ENCODE measurements at regions not wholly inside any gene's neighbourhood (a gene's known extent, or its start where the extent isn't known, plus 50 kb on each side); places are given as distances from the start of the nearest gene placed in this dataset.

DNA sequence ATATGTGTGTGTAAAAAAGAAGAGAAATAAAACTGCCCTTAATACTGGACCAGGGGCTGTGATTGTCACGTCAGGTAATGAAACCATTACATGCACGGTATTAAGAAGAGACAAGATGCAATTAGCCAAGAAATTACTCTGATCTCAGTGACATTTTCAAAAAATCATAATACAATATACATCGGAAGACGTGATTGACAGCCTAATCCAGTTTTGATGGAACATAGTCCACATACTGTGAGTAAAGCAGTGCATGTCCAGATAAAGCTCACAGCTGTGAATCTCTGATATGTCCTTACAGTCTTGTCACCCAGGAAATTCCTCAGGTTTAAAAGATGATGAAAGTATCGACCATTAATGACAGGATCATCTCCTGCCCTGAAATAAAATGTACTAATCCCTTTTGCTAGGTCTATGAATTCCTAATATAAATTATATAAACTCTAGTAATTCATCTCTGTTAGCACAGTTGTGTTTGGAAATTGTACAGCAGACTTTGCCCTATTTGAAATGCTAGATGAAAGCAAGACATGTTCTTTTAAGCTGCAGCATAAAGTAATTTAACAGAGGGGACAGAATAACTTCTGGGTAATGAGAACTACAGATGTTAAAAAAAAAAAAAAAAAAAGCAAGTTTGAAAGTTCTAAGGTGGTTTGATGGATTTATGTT, 119.5 kb upstream of the TMCO5A start:
- TF ChIP-seq Cebpa-rat (IDR thresholded peaks at IDR 0.05), result no peak
- no peaks in the 10 kb centered on the region for H3K27me3 ChIP-seq
- no peak overlapping the region for H3K4me2 ChIP-seq
- no peaks in the 10 kb centered on the region for H4K20me1 ChIP-seq
- H3K9ac ChIP-seq, result no peak overlapping the region
- H3K27ac ChIP-seq, result no peak overlapping the region
- H3K4me3 ChIP-seq, result no peak overlapping the region
- H3K9me3 ChIP-seq, result no peaks in the 10 kb centered on the region
- no peaks in the 10 kb centered on the region for H3K36me3 ChIP-seq
- peaks cover 10% of the 10 kb centered on the region for H3K4me1 ChIP-seq

DNA sequence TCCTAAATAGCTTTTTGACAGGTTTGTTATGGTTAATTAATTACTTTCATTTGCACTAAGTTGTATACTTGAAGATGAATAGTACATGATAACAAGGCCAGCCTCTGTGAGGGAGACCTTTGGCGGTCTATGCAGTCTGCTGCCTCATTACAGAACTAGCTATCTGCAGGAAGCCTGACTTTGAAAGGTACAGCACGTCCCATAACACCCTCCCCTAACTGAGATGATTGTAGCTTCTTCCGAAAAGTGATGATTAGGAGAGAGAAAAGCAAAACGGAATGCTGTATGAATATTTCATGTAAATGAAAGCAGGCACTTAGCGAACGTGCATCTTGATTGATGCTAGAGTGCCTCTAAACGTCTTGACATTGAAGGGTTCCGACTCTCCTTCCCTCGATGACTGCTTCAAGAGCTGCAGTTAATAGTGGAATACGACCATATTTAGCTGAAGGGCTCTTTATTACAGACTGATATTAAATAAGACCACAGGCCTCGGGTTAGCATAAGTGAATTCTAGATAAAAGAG, 116.2 kb upstream of the TMCO5A start:
- Histone ChIP-seq H3K4me1 (no peaks in the 10 kb centered on the region), H3K27me3 (no peaks in the 10 kb centered on the region), H3K9me3 (no peaks in the 10 kb centered on the region), H3K9ac (no peak overlapping the region), H3K36me3 (no peaks in the 10 kb centered on the region), H3K27ac (no peak overlapping the region), H4K20me1 (no peaks in the 10 kb centered on the region), H3K4me3 (no peak overlapping the region), H3K4me2 (no peak overlapping the region)
- no peak for TF ChIP-seq Cebpa-rat (IDR thresholded peaks at IDR 0.05)

DNA sequence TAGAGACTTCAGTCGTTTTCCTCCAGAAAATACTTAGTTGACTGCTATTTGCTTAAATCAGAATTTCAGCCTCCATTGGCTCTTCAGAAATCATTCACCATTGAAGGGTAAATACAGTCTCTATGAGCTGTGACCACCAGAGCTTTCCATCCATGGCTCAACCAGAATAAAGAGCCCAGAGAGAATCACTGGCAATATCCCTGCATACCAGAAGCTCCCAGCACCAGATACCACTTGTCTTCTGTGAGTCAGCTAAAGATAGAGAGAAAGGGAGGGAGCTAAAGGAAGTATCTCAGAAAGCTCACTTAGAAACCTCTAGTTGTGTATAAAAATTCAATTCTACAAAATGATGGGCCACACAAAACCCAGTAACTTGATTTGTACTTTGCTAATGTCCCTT, 115.2 kb upstream of the TMCO5A start:
- Histone ChIP-seq H3K36me3 (no peaks in the 10 kb centered on the region), H3K27ac (no peak overlapping the region), H3K4me3 (no peak overlapping the region), H4K20me1 (no peaks in the 10 kb centered on the region), H3K4me2 (no peak overlapping the region), H3K4me1 (no peaks in the 10 kb centered on the region), H3K9me3 (no peaks in the 10 kb centered on the region), H3K9ac (no peak overlapping the region), H3K27me3 (no peaks in the 10 kb centered on the region)
- TF ChIP-seq Cebpa-rat (IDR thresholded peaks at IDR 0.05), result no peak

DNA sequence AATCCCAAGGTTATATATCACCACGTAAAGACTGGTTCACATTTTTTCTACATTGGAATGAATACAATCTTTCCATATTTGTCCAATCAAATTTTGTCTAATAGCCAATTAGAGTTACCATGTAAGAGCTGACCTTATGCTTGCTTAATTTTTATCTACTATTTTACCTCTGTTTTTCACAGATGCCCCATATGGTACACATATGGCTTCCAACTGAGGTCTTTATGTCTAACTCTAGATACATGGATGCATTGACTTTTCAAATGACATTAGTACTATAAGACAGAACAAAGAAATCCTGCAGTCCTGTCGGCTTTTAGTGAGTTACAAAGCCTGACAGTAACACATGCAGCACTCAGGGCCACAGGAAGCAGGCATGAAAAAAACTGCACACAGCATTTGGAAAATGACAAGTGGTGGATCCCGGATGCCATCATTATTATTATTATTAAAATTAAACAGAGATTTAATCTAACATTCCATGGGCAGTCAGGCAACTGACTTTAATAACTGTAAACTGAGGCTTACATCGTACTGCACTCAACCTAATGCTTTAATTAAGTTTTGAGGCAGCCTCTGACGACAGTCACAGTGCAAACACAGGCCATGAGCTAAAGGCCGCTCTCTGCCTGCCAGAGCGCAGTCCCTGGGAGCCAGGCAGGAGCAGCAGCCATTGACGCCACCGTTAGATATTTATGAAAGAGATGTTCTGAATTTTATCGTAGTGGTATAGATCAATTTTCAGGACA, 113.9 kb upstream of the TMCO5A start:
- no peak overlapping the region for H3K9ac ChIP-seq
- H3K36me3 ChIP-seq, result no peaks in the 10 kb centered on the region
- H3K4me1 ChIP-seq, result no peaks in the 10 kb centered on the region
- no peak overlapping the region for H3K4me3 ChIP-seq
- no peak overlapping the region for H3K4me2 ChIP-seq
- H4K20me1 ChIP-seq, result no peaks in the 10 kb centered on the region
- H3K27me3 ChIP-seq, result no peaks in the 10 kb centered on the region
- H3K27ac ChIP-seq, result no peak overlapping the region
- no peaks in the 10 kb centered on the region for H3K9me3 ChIP-seq
- no peak for TF ChIP-seq Cebpa-rat (IDR thresholded peaks at IDR 0.05)

DNA sequence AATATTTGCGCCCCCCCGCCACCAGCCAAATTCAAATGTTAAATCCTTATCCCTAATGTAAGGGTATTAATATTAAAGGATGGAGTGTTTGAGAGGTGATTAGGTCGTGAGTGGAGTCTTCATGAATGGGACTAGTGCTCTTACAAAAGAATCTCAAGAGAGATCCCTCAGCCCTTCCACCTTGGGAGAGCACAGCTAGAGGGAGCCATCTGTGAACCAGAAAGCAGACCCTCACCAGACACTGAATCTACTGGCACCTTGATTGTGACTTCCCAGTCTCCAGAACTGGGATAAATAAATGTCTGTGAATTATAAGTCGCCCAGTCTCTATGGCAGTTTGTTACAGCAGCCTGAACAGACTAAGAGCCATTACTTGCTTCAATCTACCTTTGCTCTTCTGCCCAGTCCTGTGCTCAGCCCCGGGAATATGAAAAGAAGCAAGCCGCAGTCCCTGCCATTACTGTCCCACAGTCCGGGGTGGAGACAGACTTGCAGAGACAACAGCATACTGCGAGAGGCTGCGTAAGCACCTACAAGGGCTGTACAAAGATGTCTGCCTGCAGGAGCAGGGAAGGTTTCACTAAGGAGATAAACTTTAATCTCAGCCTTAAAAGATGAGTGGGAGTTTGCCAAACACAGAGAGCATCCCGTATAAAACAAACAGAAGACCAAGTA, 110.7 kb upstream of the TMCO5A start:
- Histone ChIP-seq H3K27me3 (no peaks in the 10 kb centered on the region), H3K9me3 (no peaks in the 10 kb centered on the region), H3K4me3 (no peak overlapping the region)

DNA sequence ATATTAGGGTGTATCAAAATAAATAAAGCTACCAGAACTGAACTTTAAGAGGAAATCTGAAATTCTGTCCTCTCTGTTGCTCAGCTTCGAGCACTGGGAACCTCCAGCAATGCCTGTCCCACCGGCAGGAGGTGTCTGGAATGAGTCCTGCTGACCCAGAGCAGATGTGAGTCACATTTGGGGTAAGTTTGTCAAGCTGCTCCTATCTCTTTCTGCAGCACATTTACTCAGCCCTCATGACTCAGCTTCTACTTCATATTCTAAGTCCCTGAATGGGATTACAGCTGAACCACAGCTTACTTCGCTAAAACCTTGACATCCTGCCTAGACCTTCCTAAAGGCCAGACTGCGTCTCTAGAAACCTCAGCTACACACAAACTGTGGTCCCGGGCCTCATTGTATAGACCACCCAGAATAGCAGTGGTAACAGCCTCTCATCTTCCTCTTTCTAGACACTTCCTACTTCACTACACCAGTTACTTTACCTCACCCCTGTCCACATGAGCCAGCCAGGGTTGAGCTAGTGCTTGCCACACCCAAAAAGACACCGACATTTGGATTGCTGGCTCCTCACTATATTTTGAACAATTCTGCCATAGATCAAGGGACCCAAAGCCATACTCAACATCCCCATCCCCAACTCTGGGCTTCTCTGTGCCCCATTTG, 109.6 kb upstream of the TMCO5A start:
- no peak for TF ChIP-seq Cebpa-rat (IDR thresholded peaks at IDR 0.05)
- Histone ChIP-seq H3K4me3 (no peak overlapping the region), H3K36me3 (no peaks in the 10 kb centered on the region), H3K9me3 (no peaks in the 10 kb centered on the region), H3K27me3 (no peaks in the 10 kb centered on the region), H3K9ac (no peak overlapping the region), H3K27ac (no peak overlapping the region), H3K4me2 (no peak overlapping the region), H3K4me1 (no peaks in the 10 kb centered on the region), H4K20me1 (no peaks in the 10 kb centered on the region)

More for the DNA sequence above, 110.7 kb upstream of the TMCO5A start:
- no peak for TF ChIP-seq Cebpa-rat (IDR thresholded peaks at IDR 0.05)
- Histone ChIP-seq H3K27ac (no peak overlapping the region), H3K4me1 (no peaks in the 10 kb centered on the region), H4K20me1 (no peaks in the 10 kb centered on the region), H3K36me3 (no peaks in the 10 kb centered on the region), H3K9ac (no peak overlapping the region), H3K4me2 (no peak overlapping the region)

DNA sequence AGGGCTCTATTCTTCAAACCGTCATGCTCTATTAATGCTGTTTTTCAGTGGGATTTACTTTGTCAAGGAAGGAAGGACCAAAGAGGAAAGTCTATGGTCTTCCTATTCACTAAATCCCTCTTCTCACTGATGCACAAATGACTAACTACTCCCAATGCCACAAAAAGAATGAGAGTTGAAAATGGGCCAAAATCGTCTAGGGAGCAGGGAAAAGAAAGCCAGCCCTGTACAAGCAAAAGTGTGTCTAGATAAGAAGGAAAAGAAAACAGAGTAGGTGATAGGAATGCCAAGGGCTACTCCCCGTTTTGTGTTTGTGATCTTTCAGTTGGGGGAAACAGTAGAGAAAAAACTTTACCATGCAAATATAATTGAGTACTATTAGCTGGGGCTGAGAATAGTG, 97.2 kb upstream of the TMCO5A start:
- Histone ChIP-seq H3K27ac (no peak overlapping the region), H3K4me2 (no peak overlapping the region), H3K9ac (no peak overlapping the region), H3K36me3 (no peaks in the 10 kb centered on the region), H3K27me3 (no peaks in the 10 kb centered on the region), H3K4me3 (no peak overlapping the region), H3K9me3 (0 out of 2 replicates have a peak, but pooled peaks cover 5% of the 10 kb centered on the region), H3K4me1 (no peaks in the 10 kb centered on the region), H4K20me1 (no peaks in the 10 kb centered on the region)
- TF ChIP-seq Cebpa-rat (IDR thresholded peaks at IDR 0.05), result no peak

DNA sequence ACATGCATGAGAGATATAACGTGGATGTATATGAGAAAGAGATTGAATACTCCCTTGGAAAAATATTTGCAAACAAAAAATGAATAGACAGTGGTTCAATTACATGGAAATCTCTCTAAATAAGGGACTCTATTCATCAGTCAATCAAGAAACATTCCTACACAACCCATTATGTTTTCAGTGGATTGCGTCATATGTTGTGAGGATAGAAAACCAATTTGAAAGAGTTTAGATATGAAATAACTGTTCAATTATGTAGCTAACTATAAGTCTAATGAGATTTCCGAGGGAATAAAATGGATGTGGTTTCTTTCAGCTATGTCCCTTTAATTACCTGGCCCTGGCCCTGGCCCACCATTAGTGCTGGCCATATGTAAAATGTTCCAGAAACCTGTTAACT, 86.7 kb upstream of the TMCO5A start:
- Histone ChIP-seq H3K27me3 (no peaks in the 10 kb centered on the region), H3K4me3 (no peak overlapping the region), H3K36me3 (no peaks in the 10 kb centered on the region), H4K20me1 (no peaks in the 10 kb centered on the region), H3K4me2 (no peak overlapping the region), H3K27ac (no peak overlapping the region), H3K9ac (no peak overlapping the region), H3K4me1 (no peaks in the 10 kb centered on the region), H3K9me3 (peaks cover 12% of the 10 kb centered on the region)
- TF ChIP-seq Cebpa-rat (IDR thresholded peaks at IDR 0.05), result peak; percentile 45; the same call in 1 of the 2 replicates

DNA sequence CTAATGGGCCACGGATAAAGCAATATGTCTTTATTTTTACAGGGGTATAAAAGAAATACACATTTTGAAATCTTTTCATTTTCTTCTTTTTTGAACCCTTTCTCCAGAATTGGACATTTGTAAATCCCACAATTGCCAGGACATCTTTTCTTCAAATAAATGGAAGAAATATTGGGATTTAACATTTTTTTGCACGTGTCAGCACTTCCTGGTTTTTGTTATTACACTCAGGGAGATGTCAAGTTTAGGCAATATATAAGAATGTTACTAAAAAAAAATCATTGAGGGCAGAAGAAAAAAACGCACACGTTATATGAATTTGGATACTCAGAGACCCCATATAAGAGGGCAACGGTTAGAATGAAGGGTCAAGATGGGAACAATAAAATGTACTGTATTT, 78.3 kb upstream of the TMCO5A start:
- Histone ChIP-seq H3K4me2 (no peak overlapping the region), H3K27ac (no peak overlapping the region), H3K27me3 (no peaks in the 10 kb centered on the region), H3K4me3 (no peak overlapping the region), H3K36me3 (no peaks in the 10 kb centered on the region), H3K9ac (no peak overlapping the region), H3K9me3 (no peaks in the 10 kb centered on the region), H3K4me1 (no peaks in the 10 kb centered on the region), H4K20me1 (no peaks in the 10 kb centered on the region)
- no peak for TF ChIP-seq Cebpa-rat (IDR thresholded peaks at IDR 0.05)
